ENCODE measurements at regions not wholly inside any gene's neighbourhood (a gene's known extent, or its start where the extent isn't known, plus 50 kb on each side); places are given as distances from the start of the nearest gene placed in this dataset.

DNA sequence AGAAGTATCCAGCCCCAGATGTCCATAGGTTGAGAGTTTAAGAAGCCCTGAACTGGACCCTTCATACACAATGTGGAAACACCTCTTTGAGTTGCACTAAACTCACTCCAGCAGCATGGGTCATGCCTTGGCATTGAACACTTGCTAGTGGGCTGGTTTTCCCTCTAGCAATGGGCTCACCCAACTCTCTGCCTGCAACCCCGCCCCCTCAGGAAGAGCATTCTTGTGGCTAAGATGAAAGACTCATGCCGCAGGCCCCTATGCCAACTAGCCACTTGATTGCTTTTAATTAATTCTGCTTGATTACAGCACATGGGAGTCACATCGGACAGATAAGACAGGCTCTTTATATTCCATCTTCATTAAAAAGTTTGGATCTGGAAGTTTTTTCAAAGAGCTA lies 136.5 kb upstream of the GJB5 start:
- no peak for DNase-seq

DNA sequence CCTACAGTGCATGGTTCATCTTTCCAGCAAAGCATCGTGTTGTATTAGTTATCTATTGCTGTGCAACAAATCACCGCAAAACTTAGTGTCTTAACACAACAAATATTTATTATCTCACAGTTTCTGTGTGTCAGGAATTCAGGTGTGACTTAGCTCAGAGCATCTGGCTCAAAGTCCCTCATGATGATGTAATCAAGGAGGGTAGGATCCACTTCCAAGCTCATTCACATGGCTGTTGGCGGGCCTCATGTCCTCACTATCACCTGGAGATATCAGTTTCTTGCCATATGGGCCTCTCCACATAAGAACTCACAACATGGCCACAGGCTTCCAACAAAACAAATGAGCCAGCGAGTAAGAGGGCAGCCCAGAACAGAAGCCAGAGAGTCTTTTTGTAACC lies 135.6 kb upstream of the GJB5 start:
- no peak for DNase-seq

DNA sequence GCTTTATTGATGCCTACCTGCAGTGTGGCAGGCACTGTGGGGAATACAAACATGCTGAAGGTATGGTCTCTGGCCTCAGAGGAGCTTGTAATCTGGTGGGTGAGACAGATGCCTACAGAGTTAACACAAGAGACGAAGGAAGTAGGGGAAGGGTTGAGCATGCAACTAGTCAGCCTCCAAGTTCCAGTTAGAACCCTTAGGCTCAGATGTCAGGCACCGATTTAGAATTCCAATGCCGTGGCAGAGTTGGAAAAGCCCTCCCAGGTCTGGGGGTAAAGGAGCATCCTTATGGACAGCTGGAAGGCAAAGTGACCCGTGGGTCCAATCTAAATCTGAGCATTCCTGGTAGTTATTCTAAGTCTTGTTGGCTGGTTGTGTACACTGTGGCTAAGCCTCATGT lies 132.9 kb upstream of the GJB5 start:
- DNase-seq = no peak

DNA sequence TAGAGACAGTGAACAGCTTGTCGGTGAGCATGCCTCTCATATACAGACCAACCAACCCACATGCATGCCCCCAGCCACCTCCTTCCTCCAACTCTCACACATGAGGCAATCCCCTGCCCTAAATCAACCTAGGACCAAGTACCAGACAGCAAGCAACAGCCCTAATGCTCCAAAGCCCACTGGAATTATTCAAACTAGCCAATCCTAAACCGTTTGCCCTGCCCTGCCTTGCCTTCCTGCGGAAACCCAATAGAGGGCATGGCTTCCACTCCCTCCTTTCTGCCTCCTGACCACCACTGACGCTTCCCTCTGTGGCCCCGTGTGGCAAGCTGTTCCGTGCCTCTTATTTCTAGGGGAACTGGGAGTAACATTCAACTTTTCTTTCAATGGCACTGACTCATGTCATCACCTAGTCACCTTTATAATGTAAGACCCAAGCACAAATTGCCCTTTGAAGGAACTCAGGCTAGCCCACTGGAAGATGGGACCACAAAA lies 129.3 kb upstream of the GJB5 start:
- DNase-seq = no peak

DNA sequence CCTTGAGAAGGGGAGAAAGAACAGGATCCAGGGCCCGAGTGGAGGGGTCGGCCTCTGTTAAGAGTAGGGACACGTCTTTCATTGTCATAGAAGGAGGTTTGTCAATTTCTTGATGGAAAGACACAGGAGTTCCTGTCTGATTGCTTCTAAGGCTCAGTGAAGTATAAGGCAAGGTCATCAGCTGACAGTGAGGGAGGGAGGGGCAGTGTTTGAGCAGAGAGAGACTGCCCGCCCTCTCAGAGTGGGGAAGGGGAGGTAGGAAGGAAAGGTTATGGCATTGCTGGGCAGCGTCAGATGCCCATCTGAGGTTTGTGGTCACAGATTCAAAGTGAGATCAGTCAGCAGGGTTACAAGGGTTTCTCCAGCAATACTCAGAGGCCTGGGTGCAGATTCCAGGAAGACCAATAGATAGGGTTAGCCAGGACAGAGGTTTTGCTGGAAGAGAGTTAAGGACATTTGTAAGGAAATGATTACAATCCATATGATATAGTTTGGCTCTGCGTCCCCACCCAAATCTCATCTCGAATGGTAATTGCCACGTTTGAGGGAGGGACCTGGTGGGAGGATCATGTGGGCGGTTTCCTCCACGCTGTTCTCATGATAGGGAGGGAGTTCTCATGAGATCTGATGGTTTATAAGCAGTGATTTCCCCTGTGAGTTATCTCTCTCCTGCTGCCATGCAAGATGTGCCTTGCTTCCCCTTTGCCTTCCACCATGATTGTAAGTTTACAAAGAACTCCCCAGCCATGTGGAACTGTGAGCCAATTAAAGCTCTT lies 127.2 kb upstream of the GJB5 start:
- no peak for DNase-seq

DNA sequence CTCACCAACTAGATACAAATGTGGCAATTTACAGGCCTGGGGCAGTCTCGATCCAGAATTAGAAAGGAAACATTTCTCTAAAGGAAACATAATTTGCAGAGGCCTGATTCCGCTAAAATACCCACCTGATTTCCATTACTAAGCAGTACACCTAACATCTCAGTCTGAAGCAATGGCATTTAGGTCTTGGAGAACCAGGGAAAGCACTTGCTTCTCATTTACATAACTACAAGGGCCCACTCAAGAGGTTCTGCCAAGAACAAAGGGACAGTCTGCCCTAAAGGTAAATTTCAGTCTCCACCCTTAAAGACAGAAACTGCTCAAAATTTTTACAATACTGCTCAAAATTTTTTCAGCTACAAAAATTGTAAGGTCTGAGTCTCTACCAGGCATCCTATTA lies 123.7 kb upstream of the GJB5 start:
- DNase-seq = no peak

DNA sequence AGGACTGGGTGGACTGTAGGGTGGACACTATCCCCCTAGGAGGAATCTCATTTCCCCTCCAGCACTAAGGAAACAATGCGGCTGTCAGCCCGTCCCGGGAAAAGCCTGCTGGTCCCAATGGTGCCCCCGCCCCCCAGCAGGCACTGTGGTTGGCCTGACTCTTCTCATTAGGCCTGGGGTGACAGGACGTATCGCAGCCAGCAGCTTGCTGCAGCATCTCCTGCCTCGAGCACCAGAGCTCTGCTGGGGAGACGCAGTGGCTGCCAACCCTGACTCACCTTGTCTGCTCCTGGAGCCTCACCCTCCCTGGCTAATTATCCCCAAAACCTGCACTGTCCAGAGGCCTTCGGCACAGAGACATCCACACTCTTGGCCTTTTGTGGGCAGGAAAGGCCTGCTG lies 115.1 kb upstream of the GJB5 start:
- no peak for DNase-seq

DNA sequence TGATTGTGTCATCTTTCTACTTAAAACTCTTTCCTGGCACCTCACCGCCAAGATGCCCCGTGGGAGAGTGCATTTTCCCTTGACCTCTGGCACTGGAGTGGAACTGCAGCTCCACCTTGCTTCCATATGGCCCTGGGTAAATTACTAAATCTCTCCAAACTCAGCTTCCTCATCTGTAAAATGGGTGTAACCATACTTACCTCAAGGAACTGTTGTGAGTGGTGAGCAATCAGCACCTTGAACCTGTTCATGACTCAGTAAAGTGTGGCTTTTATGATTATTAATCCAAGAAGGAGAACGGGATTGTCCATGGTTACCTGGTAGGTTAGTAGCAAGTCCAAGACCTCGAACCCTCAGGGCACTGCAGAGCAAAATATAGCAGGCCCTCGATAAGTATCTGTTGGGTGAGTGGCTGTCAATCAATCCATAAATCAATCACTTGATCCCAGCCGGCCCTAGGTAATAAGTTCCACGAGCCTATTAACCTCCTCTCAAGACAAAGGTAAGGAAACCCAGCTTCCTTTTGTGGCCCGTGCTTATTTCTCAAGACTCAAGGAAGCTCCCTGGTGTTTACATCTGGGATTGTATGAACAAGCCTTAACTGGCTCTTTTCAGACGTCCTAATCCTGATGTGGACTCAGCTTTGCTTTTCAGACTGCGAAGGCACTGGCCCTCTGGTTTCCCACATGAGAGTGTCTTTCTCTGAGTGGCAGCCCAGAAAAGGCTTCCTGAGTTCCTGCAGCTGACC lies 114.0 kb upstream of the GJB5 start:
- no peak for DNase-seq

DNA sequence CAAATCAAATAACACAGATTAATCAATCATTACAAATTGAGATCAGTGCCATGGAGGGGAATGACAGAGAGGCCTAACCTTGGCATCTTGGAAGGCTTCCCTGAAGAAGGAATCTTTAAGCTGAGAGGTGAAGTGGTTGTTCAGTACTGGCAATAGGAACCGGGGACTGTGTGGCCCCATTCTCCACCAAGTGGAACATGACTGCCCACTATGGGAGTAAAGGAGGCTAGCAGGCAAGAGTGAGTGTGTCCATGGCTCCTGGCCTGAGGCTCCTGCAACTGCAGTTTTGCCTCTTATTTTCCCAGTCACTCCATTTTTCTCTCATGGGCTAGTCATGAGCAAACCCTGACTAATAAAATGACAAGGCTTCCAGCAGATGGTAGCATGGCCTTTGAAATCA lies 112.2 kb upstream of the GJB5 start:
- DNase-seq = no peak

DNA sequence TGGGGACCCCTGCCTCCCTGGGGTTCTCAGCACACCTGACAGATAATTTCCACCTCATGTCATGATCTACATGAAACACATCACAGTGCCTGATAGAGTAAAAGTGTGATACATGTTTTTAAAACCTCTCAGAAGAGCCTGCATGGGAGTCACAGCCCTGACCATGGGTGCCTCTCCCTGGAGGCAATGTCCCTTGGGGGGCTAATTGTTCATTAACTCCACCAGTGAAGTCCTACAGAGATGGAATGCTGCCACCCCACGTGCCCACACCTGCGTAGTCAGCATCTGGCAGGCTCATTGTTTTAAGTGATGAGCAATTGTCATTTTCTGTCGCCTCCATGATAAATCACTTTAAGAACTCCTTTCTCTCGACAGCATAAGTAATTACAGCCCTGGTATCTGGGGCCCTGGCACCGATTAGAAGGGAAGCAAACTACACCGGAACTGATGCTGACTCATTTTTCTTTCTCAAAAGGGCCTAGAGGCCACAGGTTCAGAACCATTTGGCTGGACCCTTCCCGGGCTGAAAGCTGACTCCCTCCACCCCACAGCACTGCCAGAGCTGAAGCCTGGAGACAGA lies 109.6 kb upstream of the GJB5 start:
- DNase-seq = no peak

DNA sequence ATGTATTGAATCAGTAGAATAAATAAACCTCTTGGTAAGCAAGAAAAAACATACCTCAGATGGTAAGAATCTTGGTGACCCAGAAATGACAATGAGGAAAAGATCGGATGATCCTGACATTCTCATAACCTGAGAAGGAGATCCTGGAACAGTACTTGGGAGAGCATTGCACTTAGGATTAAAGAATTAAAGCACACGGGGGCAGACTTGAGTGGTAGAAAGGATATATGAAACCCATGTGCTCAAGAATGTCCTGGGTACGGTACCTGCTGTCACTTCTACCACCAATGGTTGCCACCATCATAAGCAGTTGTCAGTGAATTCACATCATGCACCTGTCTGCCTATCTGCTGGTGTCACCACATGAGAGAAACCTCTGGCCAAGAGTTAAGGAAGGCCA lies 108.9 kb upstream of the GJB5 start:
- no peak for DNase-seq

DNA sequence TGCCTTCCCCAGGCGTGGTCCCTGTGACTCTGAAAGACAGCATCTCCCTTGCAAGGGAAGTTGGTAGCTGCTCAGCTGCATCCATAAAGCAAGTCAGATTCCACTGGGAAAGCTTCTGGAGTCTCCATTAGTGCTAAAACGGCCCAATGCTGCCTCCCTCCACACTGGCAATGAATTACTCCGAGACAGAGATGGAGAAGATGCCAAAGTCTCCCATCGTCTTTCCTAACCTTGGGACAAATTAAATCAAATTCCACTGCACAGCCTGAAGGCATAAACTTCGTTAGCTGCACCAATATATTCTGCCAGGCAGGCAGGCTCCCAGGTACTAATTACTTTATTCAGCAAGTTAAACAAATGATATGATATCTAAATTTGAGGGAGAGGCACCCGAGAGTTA lies 106.3 kb upstream of the GJB5 start:
- DNase-seq = no peak

DNA sequence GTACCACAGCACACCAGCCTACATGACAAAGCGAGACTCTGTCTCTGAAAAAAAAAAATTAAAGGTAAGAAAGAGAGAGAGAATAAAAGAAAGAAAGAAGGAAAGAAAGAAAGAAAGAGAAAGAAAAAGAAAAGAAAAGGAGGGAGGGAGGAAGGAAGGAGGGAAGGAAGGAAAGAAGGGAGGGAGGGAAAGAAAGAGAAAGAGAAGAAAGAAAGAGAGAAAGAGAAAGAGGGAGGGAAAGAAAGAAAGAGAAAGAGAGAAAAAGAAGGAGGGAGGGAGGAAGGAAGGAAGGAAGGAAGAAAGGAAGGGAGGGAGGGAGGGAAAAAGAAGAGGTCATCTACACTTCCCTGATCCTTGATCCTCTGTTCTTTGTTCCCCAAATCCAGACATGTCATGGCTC lies 104.8 kb upstream of the GJB5 start:
- DNase-seq = no peak

DNA sequence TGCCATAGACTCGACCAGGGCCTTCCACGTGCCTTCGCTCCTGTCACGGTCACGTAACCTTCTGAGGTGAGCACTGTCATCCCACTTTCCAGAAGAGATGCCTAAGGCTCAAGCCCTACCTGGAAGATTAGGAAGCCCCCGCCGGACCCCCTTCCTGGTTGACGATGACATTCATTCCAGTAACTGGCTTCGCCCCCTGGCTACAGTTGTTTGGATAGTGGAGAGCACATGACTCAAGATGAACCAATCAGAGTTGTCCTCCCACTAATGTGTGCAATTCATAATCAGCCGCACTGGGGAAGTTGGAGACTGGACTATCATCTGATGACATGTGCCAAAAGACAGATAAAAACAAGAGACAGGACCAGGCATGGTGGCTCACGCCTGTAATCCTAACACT lies 104.0 kb upstream of the GJB5 start:
- DNase-seq = no peak

DNA sequence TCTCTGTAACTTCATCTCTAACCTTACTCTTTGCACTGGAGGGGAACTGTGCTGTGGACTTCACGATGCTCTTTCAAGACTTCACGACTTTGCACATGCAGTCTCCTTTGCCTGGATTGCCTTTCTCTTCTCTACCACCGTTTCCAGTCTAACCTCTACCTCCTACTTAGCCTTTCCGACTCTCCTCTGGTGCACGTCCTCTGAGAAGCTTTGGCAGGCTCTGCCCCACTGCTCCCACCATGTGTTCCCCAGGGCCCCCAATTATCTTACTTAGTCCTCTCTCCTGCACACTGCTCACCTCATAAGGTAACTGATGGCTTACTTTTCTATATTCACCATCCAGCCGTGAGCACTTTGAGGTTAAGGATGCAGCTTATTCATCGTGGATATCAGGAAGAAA lies 101.7 kb upstream of the GJB5 start:
- DNase-seq = no peak

DNA sequence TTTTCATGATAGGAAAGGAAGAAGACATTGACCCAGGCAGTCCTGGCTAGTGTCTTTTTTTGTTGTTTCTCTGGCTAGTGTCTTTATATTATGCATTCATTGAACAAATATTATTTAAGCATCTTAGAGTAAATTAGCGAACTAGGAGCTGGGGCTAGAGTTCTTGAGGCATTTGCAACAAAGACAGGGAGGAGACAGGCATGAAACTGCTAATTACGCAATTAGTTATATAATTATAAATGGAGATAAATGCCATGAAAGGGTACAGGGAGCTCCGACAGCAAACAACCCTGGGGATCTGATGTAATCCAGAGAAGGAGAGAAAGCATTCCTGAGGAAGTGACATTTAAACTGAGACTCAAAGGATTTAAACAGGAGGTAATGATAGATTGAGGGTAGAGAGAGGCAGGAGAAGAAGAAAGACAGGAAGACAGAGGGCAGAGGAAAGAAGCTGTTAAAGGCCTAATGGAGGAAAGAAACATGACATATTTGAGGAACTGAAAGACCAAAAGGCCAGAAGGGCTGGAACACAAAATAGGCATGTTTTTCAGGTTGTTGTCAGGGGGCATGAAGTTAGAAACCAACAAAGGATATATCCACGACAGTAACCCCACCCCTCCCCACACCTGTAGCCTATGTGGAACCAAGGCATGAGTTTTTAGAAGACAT lies 99.5 kb upstream of the GJB5 start:
- DNase-seq = no peak

DNA sequence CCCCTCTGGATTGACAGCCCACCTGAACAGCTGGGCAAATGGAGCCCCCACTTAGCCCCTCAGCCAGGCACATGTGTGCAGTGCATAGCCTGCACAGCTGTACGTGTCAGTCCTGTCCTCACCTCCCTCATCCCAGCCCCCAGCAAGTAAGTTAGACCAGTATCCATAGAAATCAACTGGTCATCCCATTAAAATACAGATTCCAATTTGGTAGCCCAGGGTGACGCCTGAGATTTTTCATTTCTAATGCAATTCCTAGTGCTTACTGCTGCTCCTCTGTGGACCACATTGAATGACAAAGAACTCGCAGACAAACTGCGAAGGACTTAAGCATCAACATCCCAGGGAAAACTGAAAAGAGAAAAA lies 99.0 kb upstream of the GJB5 start:
- DNase-seq = no peak

DNA sequence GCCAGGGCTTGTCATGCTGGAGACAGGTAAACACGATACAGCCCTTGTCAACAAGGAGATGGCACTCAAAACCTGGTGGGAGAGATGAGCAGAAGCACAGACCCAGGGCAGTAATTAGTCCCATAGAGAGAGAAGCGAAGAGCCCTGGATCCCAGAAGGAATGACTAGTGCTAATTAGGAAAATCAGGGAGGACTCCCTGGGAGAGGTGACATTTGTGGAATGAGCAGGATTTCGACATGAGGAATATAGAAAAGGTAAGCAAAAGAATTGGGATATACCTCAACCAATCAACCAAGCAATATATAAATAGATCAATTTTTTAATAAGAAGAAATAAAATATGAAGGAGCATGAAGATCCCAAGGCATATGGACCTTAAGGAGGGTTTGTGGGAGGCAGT lies 98.5 kb upstream of the GJB5 start:
- no peak for DNase-seq

DNA sequence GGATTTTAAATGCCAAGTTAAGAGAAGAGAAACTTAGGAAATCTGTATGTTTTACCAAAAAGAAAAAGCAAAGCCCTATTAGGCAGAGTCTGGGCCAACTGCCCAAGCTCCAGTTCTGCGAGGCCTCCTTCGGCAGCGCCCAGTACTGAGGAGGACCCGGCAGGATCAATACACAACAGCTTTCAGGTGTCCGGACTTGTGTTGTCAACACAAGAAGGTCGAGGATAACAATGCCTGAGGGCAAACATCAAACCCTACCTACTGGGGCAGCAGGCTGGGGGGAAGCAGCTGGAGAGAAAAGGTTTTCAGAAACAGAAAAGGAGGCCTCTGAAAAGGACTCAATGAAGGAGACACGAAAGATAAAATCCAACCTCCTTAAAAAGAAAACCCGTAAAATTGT lies 98.1 kb upstream of the GJB5 start:
- no peak for DNase-seq

DNA sequence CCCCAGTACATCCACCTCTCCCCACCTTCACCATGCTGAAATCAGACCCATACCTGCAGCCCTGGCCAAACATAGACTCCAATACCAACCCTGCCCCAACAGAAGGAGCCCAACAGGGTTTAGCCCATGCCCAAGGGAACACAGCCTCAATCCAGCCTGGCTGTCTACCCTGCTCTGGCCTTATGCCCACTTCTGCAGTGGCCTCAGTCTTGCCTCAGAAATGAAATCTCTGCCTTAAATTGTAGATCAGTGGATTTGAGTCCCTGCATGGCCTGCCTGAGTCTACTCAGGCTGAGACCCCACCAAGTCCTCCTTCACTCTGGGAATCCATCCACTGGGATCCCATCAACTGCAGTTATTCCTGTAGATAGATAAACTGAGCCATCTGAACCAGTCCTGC lies 97.6 kb upstream of the GJB5 start:
- DNase-seq = no peak

DNA sequence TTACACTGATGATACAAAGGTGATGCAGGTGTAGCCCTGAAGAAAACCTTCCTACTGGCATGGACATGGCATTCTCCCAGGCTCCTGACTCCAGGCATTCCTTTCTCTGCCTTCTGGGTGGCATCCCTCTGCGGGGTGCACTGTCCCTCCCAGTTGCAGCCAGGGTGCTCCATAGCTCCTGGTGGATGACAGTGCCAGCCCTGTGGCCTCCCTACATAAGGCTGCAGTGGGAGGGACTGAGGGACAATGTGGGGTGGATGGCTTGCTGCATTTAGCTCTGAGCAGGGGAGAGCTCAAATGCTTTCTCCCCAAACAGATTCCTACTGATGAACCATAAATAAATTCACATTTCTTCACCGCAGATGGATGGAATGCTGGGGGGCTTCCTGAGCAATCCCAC lies 97.0 kb upstream of the GJB5 start:
- no peak for DNase-seq

DNA sequence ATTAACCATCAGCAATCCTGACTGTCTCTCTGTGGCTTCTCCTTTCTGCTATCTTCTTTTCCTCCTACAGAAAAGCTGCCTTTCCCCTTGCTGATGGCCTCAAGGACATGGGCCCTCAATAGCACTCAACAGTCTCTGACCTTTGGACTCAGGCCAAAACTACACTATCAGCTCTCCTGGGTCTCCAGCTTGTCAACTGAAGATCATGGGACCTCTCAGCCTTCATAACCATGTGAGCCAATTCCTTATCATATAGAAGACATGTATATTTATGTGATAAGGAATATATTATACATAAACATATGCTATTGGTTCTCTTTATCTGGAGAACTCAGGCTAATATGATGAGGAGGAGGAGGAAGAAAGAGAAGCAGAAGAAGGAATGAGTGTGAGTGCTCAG lies 91.8 kb upstream of the GJB5 start:
- DNase-seq = no peak

DNA sequence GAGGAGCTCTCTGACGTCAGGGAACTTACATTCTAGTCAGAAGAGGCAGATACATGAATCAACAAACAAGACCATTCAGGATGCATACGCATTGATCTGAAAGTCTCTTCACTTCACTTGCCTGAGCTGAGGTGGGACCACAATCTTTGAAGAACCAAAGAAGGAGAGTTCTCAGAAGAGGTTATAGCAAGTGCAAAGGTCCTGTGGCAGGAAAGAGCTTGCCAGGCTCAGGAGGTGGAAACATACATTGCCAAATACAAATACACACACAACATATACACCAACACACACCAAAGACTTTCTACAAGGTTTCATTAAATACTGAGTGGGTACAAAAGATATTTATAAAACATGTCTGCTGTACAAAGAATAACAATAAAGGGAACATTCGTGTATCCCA lies 86.8 kb upstream of the GJB5 start:
- no peak for DNase-seq

DNA sequence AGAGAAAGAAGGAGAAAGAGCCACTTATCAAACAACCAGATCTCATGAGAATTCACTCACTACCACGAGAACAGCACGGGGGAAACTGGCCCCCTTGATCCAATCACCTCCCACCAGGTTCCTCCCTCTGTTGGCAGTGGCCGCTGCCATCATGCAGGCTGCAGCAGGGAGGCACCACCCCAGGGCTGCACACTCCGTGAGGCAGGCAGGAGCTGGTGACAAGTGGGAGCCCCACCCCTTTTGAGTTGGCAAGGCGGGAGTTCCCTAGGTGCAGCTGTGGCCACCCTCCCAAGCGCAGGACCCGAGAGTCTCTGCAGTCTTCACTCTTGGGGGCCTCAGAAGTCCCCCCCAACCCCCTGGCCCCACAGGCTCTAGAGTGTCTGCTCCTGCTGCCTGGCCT lies 83.9 kb upstream of the GJB5 start:
- no peak for DNase-seq
